Esophagus muscularis mucosa (tissue), 4 donors: ENCODE measurements at regions not wholly inside any gene's neighbourhood (a gene's known extent, or its start where the extent isn't known, plus 50 kb on each side); places are given as distances from the start of the nearest gene placed in this dataset.
"Not testable (repeated sequence)": the region's sequence is repeated elsewhere in the genome, so short reads cannot be mapped to it uniquely, and the experiment has no call there.

Experiments used
- DNase-seq: peaks from one replicate; pipeline ENCODE4 v3.0.0-alpha.2; 2017; ENCODE audit errors: extremely low spot score
- H3K27ac ChIP-seq, 4 donors: fragments of 200-600 bp; sonication (generic); replicated peaks in 1 of 4; 1 replicate in 3 of 4; 2 replicates in 1 of 4; pipeline ENCODE4 v1.5.1; 2016 to 2019; ENCODE audit warnings: mild to moderate bottlenecking in 1 of 4
- H3K27me3 ChIP-seq, 4 donors: fragments of 200-600 bp; sonication (generic); one replicate each; pipeline versions ENCODE4 v1.5.1 to v1.6.0; 2016 to 2019
- H3K36me3 ChIP-seq, 4 donors: fragments of 200-600 bp; sonication (generic); one replicate each; pipeline ENCODE4 v1.5.1; 2016 to 2019
- H3K4me1 ChIP-seq, 4 donors: fragments of 200-600 bp; sonication (generic); one replicate each; pipeline ENCODE4 v1.5.1; 2016 to 2019
- H3K4me3 ChIP-seq, 4 donors: fragments of 200-600 bp; sonication (generic); 1 replicate in 2 of 4; 2 replicates in 2 of 4; pipeline ENCODE4 v1.5.1; 2016 to 2019; ENCODE audit warnings: mild to moderate bottlenecking in 4 of 4, moderate library complexity in 1 of 4
- H3K9me3 ChIP-seq, 4 donors: fragments of 200-600 bp; sonication (generic); 1 replicate in 3 of 4; 2 replicates in 1 of 4; pipeline ENCODE4 v1.5.1; 2016 to 2019
- EP300 ChIP-seq: sonication (generic); formaldehyde crosslinking; IDR thresholded peaks from one replicate; pipeline ENCODE4 v1.6.1; 2017; ENCODE audit warnings: antibody characterized with exemption
- POLR2A ChIP-seq: fragments of 450-650 bp; IDR thresholded peaks from one replicate; pipeline ENCODE4 v1.6.1; 2017; ENCODE audit warnings: antibody characterized with exemption, moderate library complexity, mild to moderate bottlenecking, low read depth
- POLR2AphosphoS5 ChIP-seq, 2 donors: sonication (generic); formaldehyde crosslinking; IDR thresholded peaks; one replicate each; pipeline ENCODE4 v1.6.1; 2017; ENCODE audit warnings: antibody characterized with exemption in 2 of 2
- WGBS: methylation state at CpG from one replicate; pipeline ENCODE4 v1.1.5; 2018; 5-methylcytosine and 5-hydroxymethylcytosine counted together
- intact Hi-C: fragments of 100-400 bp; cut with DNase I; formaldehyde crosslinking; loops from one replicate; pipeline ENCODE4 v1.15.1; 2023
- TF ChIP-seq, protein P1 (sequence below), 3 experiments: fragments of 200-600 bp in 2 of 3; fragments of 450-650 bp in 1 of 3; sonication (generic) in 2 of 3; IDR thresholded peaks; one replicate each; pipeline ENCODE4 v1.5.1; 2017 to 2019; ENCODE audit warnings: antibody characterized with exemption in 3 of 3, mild to moderate bottlenecking in 2 of 3, moderate library complexity in 1 of 3

DNA sequence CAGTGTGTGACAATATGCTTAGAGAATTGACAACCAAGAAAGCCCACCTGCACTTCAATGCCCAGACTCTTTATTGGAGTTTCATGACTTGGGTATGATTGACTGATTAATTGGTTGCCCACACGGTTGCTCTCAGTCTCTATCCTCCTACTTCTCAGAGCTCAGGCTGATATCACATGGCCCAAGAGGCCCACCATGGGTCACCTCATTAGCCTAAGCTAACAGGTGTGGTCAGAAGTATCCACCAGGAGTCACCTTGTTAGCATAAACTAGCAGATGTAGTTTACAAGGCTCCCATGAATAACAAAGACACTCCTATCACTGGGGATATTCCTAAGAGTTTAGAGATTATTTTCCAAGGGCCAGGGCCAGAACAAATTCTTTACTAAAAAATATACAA lies 120.2 kb upstream of the MBNL1 start:
- 100% methylated on average over 1 of the region's 1 CpG for WGBS
- H3K4me1 ChIP-seq, result no peaks in the 10 kb centered on the region
- no peaks in the 10 kb centered on the region for H3K9me3 ChIP-seq
- TF ChIP-seq POLR2A (no peak), POLR2AphosphoS5 (IDR thresholded peaks at IDR 0.05) (no peak), EP300 (no peak)
- TF ChIP-seq, protein P1, sequence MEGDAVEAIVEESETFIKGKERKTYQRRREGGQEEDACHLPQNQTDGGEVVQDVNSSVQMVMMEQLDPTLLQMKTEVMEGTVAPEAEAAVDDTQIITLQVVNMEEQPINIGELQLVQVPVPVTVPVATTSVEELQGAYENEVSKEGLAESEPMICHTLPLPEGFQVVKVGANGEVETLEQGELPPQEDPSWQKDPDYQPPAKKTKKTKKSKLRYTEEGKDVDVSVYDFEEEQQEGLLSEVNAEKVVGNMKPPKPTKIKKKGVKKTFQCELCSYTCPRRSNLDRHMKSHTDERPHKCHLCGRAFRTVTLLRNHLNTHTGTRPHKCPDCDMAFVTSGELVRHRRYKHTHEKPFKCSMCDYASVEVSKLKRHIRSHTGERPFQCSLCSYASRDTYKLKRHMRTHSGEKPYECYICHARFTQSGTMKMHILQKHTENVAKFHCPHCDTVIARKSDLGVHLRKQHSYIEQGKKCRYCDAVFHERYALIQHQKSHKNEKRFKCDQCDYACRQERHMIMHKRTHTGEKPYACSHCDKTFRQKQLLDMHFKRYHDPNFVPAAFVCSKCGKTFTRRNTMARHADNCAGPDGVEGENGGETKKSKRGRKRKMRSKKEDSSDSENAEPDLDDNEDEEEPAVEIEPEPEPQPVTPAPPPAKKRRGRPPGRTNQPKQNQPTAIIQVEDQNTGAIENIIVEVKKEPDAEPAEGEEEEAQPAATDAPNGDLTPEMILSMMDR (IDR thresholded peaks at IDR 0.05), result no peak
- H3K4me3 ChIP-seq, result no peak overlapping the region
- no peak overlapping the region for H3K27ac ChIP-seq
- intact Hi-C loops, result no loop called here
- no peaks in the 10 kb centered on the region for H3K27me3 ChIP-seq
- DNase-seq, result no peak
- no peaks in the 10 kb centered on the region for H3K36me3 ChIP-seq

DNA sequence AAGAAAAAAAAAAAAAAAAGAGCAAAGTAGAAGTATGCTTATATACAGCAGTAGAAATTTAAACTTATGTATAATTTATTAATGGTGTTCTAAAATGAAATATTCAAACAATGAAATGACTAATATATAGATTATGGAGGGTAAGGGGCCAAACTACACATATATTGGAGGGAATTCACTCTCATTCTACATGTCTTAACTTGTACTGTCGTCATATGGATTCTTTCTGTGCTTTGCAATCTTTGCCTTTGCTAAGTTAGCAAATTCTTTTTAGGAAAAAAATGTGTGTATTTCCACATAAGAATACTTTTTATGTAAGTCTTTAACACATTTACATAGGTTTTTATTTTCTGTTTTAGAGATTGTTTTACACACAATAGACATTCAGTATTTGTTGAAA lies 118.9 kb upstream of the MBNL1 start:
- Histone ChIP-seq H3K27me3 (no peaks in the 10 kb centered on the region), H3K4me3 (no peak overlapping the region), H3K36me3 (no peaks in the 10 kb centered on the region), H3K4me1 (peaks cover 0 to 3% (median 1%) of the 10 kb centered on the region in 4 donors), H3K9me3 (no peaks in the 10 kb centered on the region), H3K27ac (no peak overlapping the region)
- no peak for TF ChIP-seq POLR2A
- no peak for TF ChIP-seq POLR2AphosphoS5 (IDR thresholded peaks at IDR 0.05)
- TF ChIP-seq EP300, result no peak
- TF ChIP-seq, protein P1 (IDR thresholded peaks at IDR 0.05), result no peak
- DNase-seq, result no peak
- 91% methylated on average over 1 of the region's 1 CpG for WGBS
- intact Hi-C loops, result no loop called here

DNA sequence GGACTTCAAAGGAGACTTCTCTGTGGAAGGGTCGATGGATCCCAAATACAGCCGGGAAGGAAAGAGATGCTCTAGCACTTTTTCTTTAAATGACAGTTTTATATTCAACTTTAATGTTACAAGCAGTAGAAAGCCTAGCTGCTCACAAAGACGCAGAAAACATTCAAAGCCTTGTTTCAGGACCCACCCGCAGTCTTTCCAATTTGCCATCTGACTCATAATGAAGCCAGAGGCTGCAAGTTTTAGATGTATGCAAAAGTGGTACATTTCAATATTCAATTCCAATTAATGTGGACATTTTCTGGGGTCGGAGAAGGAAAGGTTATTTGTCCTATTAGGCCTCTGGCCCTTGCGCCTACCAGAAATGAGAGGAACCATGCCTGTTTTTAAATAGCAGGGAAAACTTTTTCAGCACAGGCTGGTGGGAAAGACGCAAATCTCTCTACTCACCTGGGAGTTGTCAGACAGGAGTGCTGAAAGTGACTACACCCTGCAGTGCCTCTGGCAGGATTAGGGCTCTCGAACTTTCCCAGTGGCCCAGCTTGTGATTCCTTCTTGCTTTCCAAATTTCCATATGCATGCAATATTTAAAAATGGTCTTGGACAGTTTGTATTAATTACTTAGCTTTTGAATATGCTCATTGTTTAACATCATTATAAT lies 117.4 kb upstream of the MBNL1 start:
- H3K9me3 ChIP-seq, result no peaks in the 10 kb centered on the region
- no peak for DNase-seq
- 71% methylated on average over 8 of the region's 8 CpGs for whole genome bisulfite sequencing
- intact Hi-C loops, result no loop called here
- H3K4me1 ChIP-seq, result peaks cover 0 to 18% (median 15%) of the 10 kb centered on the region in 4 donors
- H3K27me3 ChIP-seq, result no peaks in the 10 kb centered on the region
- H3K4me3 ChIP-seq, result no peak overlapping the region
- H3K36me3 ChIP-seq, result no peaks in the 10 kb centered on the region
- TF ChIP-seq EP300 (no peak), POLR2A (no peak), POLR2AphosphoS5 (IDR thresholded peaks at IDR 0.05) (no peak)
- TF ChIP-seq, protein P1 (IDR thresholded peaks at IDR 0.05), result no peak
- no peak overlapping the region for H3K27ac ChIP-seq

DNA sequence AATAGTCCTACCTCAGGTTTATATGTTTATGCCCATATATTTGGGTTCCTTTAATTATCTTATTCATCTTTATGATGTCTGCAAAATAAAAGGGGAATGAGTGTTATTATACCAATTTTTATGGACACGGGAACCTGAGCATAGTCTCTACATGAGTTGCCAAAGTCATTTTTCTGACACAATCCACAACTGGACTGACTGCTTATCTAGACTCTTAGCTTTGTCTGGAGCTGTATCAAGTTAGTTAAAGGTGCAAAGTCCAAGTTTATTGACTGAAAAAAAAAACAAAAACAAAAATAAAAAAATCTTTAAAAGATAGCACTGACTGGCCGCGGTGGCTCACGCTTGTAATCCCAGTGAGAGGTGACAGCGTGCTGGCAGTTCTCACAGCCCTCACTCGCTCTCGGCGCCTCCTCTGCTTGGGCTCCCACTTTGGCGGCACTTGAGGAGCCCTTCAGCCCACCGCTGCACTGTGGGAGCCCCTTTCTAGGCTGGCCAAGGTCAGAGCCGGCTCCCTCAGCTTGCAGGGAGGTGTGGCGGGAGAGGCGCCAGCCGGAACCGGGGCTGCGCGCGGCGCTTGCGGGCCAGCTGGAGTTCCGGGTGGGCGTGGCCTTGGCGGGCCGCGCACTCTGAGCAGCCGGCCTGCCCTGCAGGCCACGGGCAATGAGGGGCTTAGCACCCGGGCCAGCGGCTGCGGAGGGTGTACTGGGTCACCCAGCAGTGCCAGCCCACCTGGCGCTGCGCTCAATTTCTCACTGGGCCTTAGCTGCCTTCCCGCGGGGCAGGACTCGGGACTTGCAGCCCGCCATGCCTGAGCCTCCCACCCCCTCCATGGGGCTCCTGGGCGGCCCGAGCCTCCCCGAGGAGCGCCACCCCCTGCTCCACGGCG lies 116.6 kb upstream of the MBNL1 start:
- H3K4me3 ChIP-seq, intact Hi-C loops, H3K27me3 ChIP-seq, H3K27ac ChIP-seq, H3K9me3 ChIP-seq, DNase-seq, H3K36me3 ChIP-seq: not testable (repeated sequence)
- peaks cover 0 to 25% (median 23%) of the 10 kb centered on the region in 4 donors for H3K4me1 ChIP-seq
- 93% methylated on average over 22 of the region's 42 CpGs for WGBS

DNA sequence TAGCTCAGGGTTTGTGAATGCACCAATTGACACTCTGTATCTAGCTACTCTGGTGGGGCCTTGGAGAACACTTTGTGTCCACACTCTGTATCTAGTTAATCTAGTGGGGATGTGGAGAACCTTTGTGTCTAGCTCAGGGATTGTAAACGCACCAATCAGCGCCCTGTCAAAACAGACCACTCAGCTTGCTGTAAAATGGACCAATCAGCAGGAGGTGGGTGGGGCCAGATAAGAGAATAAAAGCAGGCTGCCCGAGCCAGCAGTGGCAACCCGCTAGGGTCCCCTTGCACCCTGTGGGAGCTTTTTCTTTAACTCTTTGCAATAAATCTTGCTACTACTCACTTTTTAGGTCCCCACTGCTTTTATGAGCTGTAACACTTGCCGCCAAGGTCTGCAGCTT lies 115.6 kb upstream of the MBNL1 start:
- DNase-seq, intact Hi-C loops, H3K9me3 ChIP-seq, H3K27me3 ChIP-seq, H3K36me3 ChIP-seq, H3K27ac ChIP-seq, H3K4me3 ChIP-seq: not testable (repeated sequence)
- peaks cover 0 to 33% (median 26%) of the 10 kb centered on the region in 4 donors for H3K4me1 ChIP-seq
- 97% methylated on average over 5 of the region's 5 CpGs for WGBS
